HG02840 (cell line): ENCODE measurements at regions not wholly inside any gene's neighbourhood (a gene's known extent, or its start where the extent isn't known, plus 50 kb on each side); places are given as distances from the start of the nearest gene placed in this dataset.

Source experiments
- ATAC-seq: cut with Tn5 transposase; IDR thresholded peaks from one replicate; pipeline ENCODE4 v1.9.1; 2021; ENCODE audit warnings: mild to moderate bottlenecking, moderate library complexity, moderate number of reproducible peaks; ENCODE audit not compliant: unreplicated experiment, low FRiP score

- ATAC-seq: no peak
Observed at GRCh38 chr2:129646107-129646506, 333.4 kb upstream of the RAB6C start.

- ATAC-seq: no peak
Observed at GRCh38 chr2:129653246-129653645, 326.2 kb upstream of the RAB6C start.

- no peak for ATAC-seq
Observed at GRCh38 chr2:129654331-129654730, 325.1 kb upstream of the RAB6C start.

- ATAC-seq: no peak
Observed at GRCh38 chr2:129656081-129656598, 323.3 kb upstream of the RAB6C start.

GRCh38 chr2:129658430-129658829 is 321.0 kb upstream of the RAB6C start:
- ATAC-seq: no peak

- ATAC-seq: no peak
Observed at GRCh38 chr2:129661935-129662334, 317.5 kb upstream of the RAB6C start.

GRCh38 chr2:129667577-129667976 is 311.9 kb upstream of the RAB6C start:
- no peak for ATAC-seq

- ATAC-seq: no peak
Observed at GRCh38 chr2:129672521-129672920, 306.9 kb upstream of the RAB6C start.

- no peak for ATAC-seq
Observed at GRCh38 chr2:129673234-129673633, 306.2 kb upstream of the RAB6C start.

- ATAC-seq: no peak
Observed at GRCh38 chr2:129673847-129674711, 305.4 kb upstream of the RAB6C start.

GRCh38 chr2:129678751-129679150 is 300.7 kb upstream of the RAB6C start:
- ATAC-seq: no peak

- no peak for ATAC-seq
Observed at GRCh38 chr2:129681788-129682187, 297.7 kb upstream of the RAB6C start.

- no peak for ATAC-seq
Observed at GRCh38 chr2:129689653-129690448, 289.6 kb upstream of the RAB6C start.

GRCh38 chr2:129695496-129695895 is 284.0 kb upstream of the RAB6C start:
- ATAC-seq: no peak

GRCh38 chr2:129698593-129698992 is 280.9 kb upstream of the RAB6C start:
- ATAC-seq: no peak

- no peak for ATAC-seq
Observed at GRCh38 chr2:129699781-129700573, 279.5 kb upstream of the RAB6C start.

- ATAC-seq: no peak
Observed at GRCh38 chr2:129702416-129703176, 276.9 kb upstream of the RAB6C start.

GRCh38 chr2:129705085-129705484 is 274.4 kb upstream of the RAB6C start:
- ATAC-seq: no peak

GRCh38 chr2:129707800-129708199 is 271.7 kb upstream of the RAB6C start:
- no peak for ATAC-seq
